HCT116 (cell line): ENCODE measurements at regions not wholly inside any gene's neighbourhood (a gene's known extent, or its start where the extent isn't known, plus 50 kb on each side); places are given as distances from the start of the nearest gene placed in this dataset.

Experiments used
- ATAC-seq: fragments of 200-7000 bp; cut with Tn5 transposase; 2 replicates; pipeline ENCODE4 v1.9.1; 2020; ENCODE audit warnings: mild to moderate bottlenecking, moderate library complexity
- BruUV-seq: library from RNA; stranded (reverse); fragments of 400-500 nt; replicated peaks from 2 replicates; lab custom pipeline; 2021; lab: Mats Ljungman, UMichigan
- CTCF ChIA-PET: fragments of 300-600 bp; sonication (Branson Sonifier 250); formaldehyde crosslinking; loops from one replicate; lab custom pipeline; 2021; ENCODE audit warnings: antibody characterized with exemption; lab: Charles Lee
- POLR2A ChIA-PET: fragments of 300-600, 350-600 bp; sonication (Branson Sonifier 250); formaldehyde crosslinking; loops from one replicate; lab custom pipeline; 2021; ENCODE audit warnings: antibody characterized with exemption; lab: Charles Lee
- RAD21 ChIA-PET, 2 experiments: fragments of 300-600 bp; sonication (Branson Sonifier 250); formaldehyde crosslinking; loops; one replicate each; lab custom pipeline; 2023; ENCODE audit warnings: low total read pairs in 2 of 2; ENCODE audit not compliant: uncharacterized antibody in 2 of 2, unreplicated experiment in 2 of 2, low non-redundant PET in 1 of 2; lab: Charles Lee
- DNase-seq: peaks from one replicate; pipeline ENCODE4 v3.0.0-alpha.2; 2010; ENCODE audit warnings: low read depth, low spot score
- H2AFZ ChIP-seq: fragments of 200-600 bp; shearing (Covaris generic), sonication (generic); 2 replicates; pipeline ENCODE4 v1.6.1; 2017; ENCODE audit warnings: low read depth, mixed run types, mixed read lengths, antibody characterized with exemption, low read length; ENCODE audit not compliant: poor library complexity, severe bottlenecking
- H3K27ac ChIP-seq: 2 replicates; pipeline ENCODE4 v1.5.1; 2012; ENCODE audit warnings: low read depth, low read length
- H3K27me3 ChIP-seq: fragments of 200-600 bp; sonication (generic); 2 replicates; pipeline ENCODE4 v1.6.1; 2016; ENCODE audit warnings: mixed run types, low read length, mixed read lengths; ENCODE audit not compliant: insufficient read depth
- H3K36me3 ChIP-seq, 2 experiments: fragments of 200-500 bp in 1 of 2; fragments of 200-600 bp in 1 of 2; sonication (Bioruptor generic) in 1 of 2; sonication (generic) in 1 of 2; 2 replicates each; pipeline versions ENCODE4 v1.5.1 to v1.6.1; 2014 to 2016; ENCODE audit warnings: low read length in 2 of 2, inconsistent platforms in 1 of 2, mixed read lengths in 1 of 2, mixed run types in 1 of 2; ENCODE audit not compliant: insufficient read depth in 2 of 2, control insufficient read depth in 1 of 2
- H3K4me1 ChIP-seq, 2 experiments: fragments of 200-600 bp in 1 of 2; sonication (generic) in 1 of 2; 2 replicates each; pipeline versions ENCODE4 v1.5.1 to v1.6.1; 2012 to 2017; ENCODE audit warnings: low read length in 2 of 2, inconsistent platforms in 1 of 2, mild to moderate bottlenecking in 1 of 2, mixed read lengths in 1 of 2, mixed run types in 1 of 2, moderate library complexity in 1 of 2; ENCODE audit not compliant: insufficient read depth in 2 of 2, control insufficient read depth in 1 of 2
- H3K4me2 ChIP-seq: fragments of 200-600 bp; sonication (generic); 2 replicates; pipeline ENCODE4 v1.6.1; 2017; ENCODE audit warnings: mixed run types, low read length, mixed read lengths
- H3K4me3 ChIP-seq, 2 experiments: fragments of 200-600 bp in 1 of 2; sonication (generic) in 1 of 2; replicated peaks in 1 of 2; 2 replicates each; pipeline ENCODE4 v1.5.1; 2011 to 2016; ENCODE audit warnings: low read length in 2 of 2, control low read depth in 1 of 2, low read depth in 1 of 2, mild to moderate bottlenecking in 1 of 2, mixed read lengths in 1 of 2, mixed run types in 1 of 2
- H3K79me2 ChIP-seq: fragments of 200-600 bp; sonication (generic); 2 replicates; pipeline ENCODE4 v1.6.1; 2017; ENCODE audit warnings: mild to moderate bottlenecking, mixed run types, low read length, moderate library complexity, mixed read lengths; ENCODE audit not compliant: insufficient read depth
- H3K9ac ChIP-seq: fragments of 200-600 bp; sonication (generic); 2 replicates; pipeline ENCODE4 v1.6.1; 2016; ENCODE audit warnings: low read length, mixed read lengths
- H3K9me2 ChIP-seq: fragments of 200-600 bp; sonication (generic), shearing (Covaris generic); 2 replicates; pipeline ENCODE4 v1.6.1; 2017; ENCODE audit warnings: mixed run types, mild to moderate bottlenecking, moderate library complexity; ENCODE audit not compliant: insufficient read depth
- H3K9me3 ChIP-seq, 2 experiments: fragments of 200-500 bp in 1 of 2; fragments of 200-600 bp in 1 of 2; sonication (Bioruptor generic) in 1 of 2; sonication (generic) in 1 of 2; 2 replicates each; pipeline ENCODE4 v1.6.1; 2014 to 2017; ENCODE audit warnings: low read length in 2 of 2, mixed read lengths in 2 of 2, inconsistent platforms in 1 of 2, low read depth in 1 of 2, mild to moderate bottlenecking in 1 of 2, mixed run types in 1 of 2, moderate library complexity in 1 of 2; ENCODE audit not compliant: control insufficient read depth in 1 of 2, insufficient read depth in 1 of 2
- H4K20me1 ChIP-seq: fragments of 200-600 bp; sonication (generic), shearing (Covaris generic); 2 replicates; pipeline ENCODE4 v1.6.1; 2017; ENCODE audit warnings: mixed run types, mild to moderate bottlenecking, moderate library complexity; ENCODE audit not compliant: insufficient read depth
- CBX3 ChIP-seq: IDR thresholded peaks from 2 replicates; pipeline ENCODE4 v1.6.1; 2012; ENCODE audit warnings: low read depth
- CTCF ChIP-seq, 3 experiments: fragments of 200-600 bp in 1 of 3; sonication (generic) in 1 of 3; IDR thresholded peaks in 2 of 3; conservative IDR thresholded peaks in 1 of 3; 2 replicates each; pipeline ENCODE4 v1.5.1; 2012 to 2017; ENCODE audit warnings: low read depth in 2 of 3, low read length in 2 of 3, antibody characterized with exemption in 1 of 3, borderline replicate concordance in 1 of 3, control low read depth in 1 of 3, mild to moderate bottlenecking in 1 of 3, mixed read lengths in 1 of 3, mixed run types in 1 of 3, moderate library complexity in 1 of 3; ENCODE audit not compliant: insufficient read depth in 1 of 3
- EGR1 ChIP-seq: IDR thresholded peaks from 2 replicates; pipeline ENCODE4 v1.6.1; 2012; ENCODE audit warnings: low read depth
- EZH2 ChIP-seq: fragments of 200-600 bp; sonication (generic); IDR thresholded peaks from 2 replicates; pipeline ENCODE4 v1.6.1; 2017; ENCODE audit warnings: antibody characterized with exemption, mixed run types
- EZH2phosphoT487 ChIP-seq: fragments of 200-600 bp; IDR thresholded peaks from 2 replicates; pipeline ENCODE4 v1.6.1; 2018; ENCODE audit warnings: antibody characterized with exemption, borderline replicate concordance
- FOSL1 ChIP-seq: IDR thresholded peaks from 2 replicates; pipeline ENCODE4 v1.6.1; 2012; ENCODE audit warnings: low read depth
- POLR2AphosphoS5 ChIP-seq: IDR thresholded peaks from 2 replicates; pipeline ENCODE4 v1.6.1; 2011; ENCODE audit warnings: mild to moderate bottlenecking, low read depth, low read length, moderate library complexity
- RAD21 ChIP-seq: IDR thresholded peaks from 2 replicates; pipeline ENCODE4 v1.6.1; 2012; ENCODE audit warnings: low read depth, mild to moderate bottlenecking
- REST ChIP-seq: IDR thresholded peaks from 2 replicates; pipeline ENCODE4 v1.6.1; 2012; ENCODE audit warnings: low read depth
- SIN3A ChIP-seq: IDR thresholded peaks from 2 replicates; pipeline ENCODE4 v1.6.1; 2012; ENCODE audit warnings: low read depth
- SP1 ChIP-seq: IDR thresholded peaks from 2 replicates; pipeline ENCODE4 v1.6.1; 2012; ENCODE audit warnings: low read depth
- SRF ChIP-seq: IDR thresholded peaks from 2 replicates; pipeline ENCODE4 v1.6.1; 2012; ENCODE audit warnings: low read depth
- TCF7L2 ChIP-seq: IDR thresholded peaks from 2 replicates; pipeline ENCODE4 v1.7.0; 2011; ENCODE audit warnings: borderline replicate concordance, inconsistent platforms; ENCODE audit not compliant: insufficient read depth, insufficient read length; ENCODE audit errors: extremely low read depth
- YY1 ChIP-seq: IDR thresholded peaks from 2 replicates; pipeline ENCODE4 v1.6.1; 2011; ENCODE audit warnings: low read length, low read depth, moderate library complexity, mild to moderate bottlenecking; ENCODE audit not compliant: insufficient replicate concordance; ENCODE audit errors: extremely low read depth
- ZFX ChIP-seq: fragments of 450-650 bp; IDR thresholded peaks from 2 replicates; pipeline ENCODE4 v1.6.1; 2017
- intact Hi-C: fragments of 100-400 bp; cut with micrococcal nuclease; formaldehyde crosslinking; loops from 2 replicates; pipeline ENCODE4 v1.10.0; 2022
- TF ChIP-seq, protein P1 (sequence below): IDR thresholded peaks from 2 replicates; pipeline ENCODE4 v1.6.1; 2012
- TF ChIP-seq, protein P2 (sequence below): IDR thresholded peaks from 2 replicates; pipeline ENCODE4 v1.6.1; 2011; ENCODE audit warnings: mild to moderate bottlenecking, low read length, moderate library complexity; ENCODE audit not compliant: insufficient replicate concordance; ENCODE audit errors: extremely low read depth
- TF ChIP-seq, protein P3 (sequence below): IDR thresholded peaks from 2 replicates; pipeline ENCODE4 v1.6.1; 2012

GRCh38 chr11:97548280-97548679 lies 1158.5 kb downstream of the JRKL start:
- intact Hi-C loops: no loop called here
- Histone ChIP-seq H3K27ac (no peak overlapping the region), H3K4me3 (no peak overlapping the region), H3K4me2 (no peak overlapping the region), H4K20me1 (no peaks in the 10 kb centered on the region), H3K9me3 (peaks cover 0 to 3% of the 10 kb centered on the region in 2 experiments; a peak in 2 of 4 replicates), H3K9me2 (no peaks in the 10 kb centered on the region), H3K79me2 (no peaks in the 10 kb centered on the region), H3K27me3 (no peaks in the 10 kb centered on the region), H3K4me1 (no peaks in the 10 kb centered on the region), H2AFZ (no peak overlapping the region), H3K9ac (no peak overlapping the region), H3K36me3 (no peaks in the 10 kb centered on the region)
- RAD21 ChIA-PET: no interaction called here
- BruUV-seq: no TSS peak
- POLR2A ChIA-PET: no interaction called here
- ATAC-seq: no peak
- no peak for DNase-seq
- no peak for TF ChIP-seq EGR1
- TF ChIP-seq FOSL1: no peak
- TF ChIP-seq SIN3A: no peak
- TF ChIP-seq REST: no peak
- TF ChIP-seq ZFX: no peak
- TF ChIP-seq RAD21: no peak
- TF ChIP-seq SRF: no peak
- no peak for TF ChIP-seq POLR2AphosphoS5
- TF ChIP-seq CTCF (IDR thresholded peaks at IDR 0.05 in 2 of 3, conservative IDR thresholded peaks at IDR 0.05 in 1 of 3; ENCODE audit: borderline replicate concordance in 1 of 3, insufficient read depth in 1 of 3, low read depth in 2 of 3, low read length in 2 of 3): no peak
- TF ChIP-seq, protein P1, sequence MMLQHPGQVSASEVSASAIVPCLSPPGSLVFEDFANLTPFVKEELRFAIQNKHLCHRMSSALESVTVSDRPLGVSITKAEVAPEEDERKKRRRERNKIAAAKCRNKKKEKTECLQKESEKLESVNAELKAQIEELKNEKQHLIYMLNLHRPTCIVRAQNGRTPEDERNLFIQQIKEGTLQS: no peak
- TF ChIP-seq, protein P2, sequence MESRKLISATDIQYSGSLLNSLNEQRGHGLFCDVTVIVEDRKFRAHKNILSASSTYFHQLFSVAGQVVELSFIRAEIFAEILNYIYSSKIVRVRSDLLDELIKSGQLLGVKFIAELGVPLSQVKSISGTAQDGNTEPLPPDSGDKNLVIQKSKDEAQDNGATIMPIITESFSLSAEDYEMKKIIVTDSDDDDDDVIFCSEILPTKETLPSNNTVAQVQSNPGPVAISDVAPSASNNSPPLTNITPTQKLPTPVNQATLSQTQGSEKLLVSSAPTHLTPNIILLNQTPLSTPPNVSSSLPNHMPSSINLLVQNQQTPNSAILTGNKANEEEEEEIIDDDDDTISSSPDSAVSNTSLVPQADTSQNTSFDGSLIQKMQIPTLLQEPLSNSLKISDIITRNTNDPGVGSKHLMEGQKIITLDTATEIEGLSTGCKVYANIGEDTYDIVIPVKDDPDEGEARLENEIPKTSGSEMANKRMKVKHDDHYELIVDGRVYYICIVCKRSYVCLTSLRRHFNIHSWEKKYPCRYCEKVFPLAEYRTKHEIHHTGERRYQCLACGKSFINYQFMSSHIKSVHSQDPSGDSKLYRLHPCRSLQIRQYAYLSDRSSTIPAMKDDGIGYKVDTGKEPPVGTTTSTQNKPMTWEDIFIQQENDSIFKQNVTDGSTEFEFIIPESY: no peak
- TF ChIP-seq YY1: no peak
- TF ChIP-seq SP1: no peak
- TF ChIP-seq, protein P3, sequence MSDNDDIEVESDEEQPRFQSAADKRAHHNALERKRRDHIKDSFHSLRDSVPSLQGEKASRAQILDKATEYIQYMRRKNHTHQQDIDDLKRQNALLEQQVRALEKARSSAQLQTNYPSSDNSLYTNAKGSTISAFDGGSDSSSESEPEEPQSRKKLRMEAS: no peak
- TF ChIP-seq EZH2phosphoT487: no peak
- no peak for TF ChIP-seq CBX3
- TF ChIP-seq EZH2: no peak
- no peak for TF ChIP-seq TCF7L2
- CTCF ChIA-PET: no interaction called here
